ENCODE measurements at regions not wholly inside any gene's neighbourhood (a gene's known extent, or its start where the extent isn't known, plus 50 kb on each side); places are given as distances from the start of the nearest gene placed in this dataset.

DNA sequence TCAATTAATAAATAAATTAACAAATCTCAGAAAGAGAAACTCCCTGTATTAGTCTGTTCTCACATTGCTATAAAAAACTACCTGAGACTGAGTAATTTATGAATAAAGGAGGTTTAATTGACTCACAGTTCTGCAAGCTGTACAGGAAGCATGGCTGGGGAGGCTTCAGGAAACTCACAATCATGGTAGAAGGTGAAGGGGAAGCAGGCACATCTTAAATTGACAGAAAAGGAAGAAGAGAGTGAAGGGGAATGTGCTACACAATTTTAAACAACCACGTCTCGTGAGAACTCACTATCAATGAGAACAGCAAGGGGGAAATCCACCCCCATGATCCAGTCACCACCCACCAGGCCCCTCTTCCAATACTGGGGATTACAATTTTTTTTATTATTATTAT lies 358.3 kb upstream of the KIAA1217 start (continued):
- TF ChIP-seq KDM5A (IDR thresholded peaks at IDR 0.05; ENCODE audit: low read length) (no peak), CHD1 (IDR thresholded peaks at IDR 0.05; ENCODE audit: low read depth, low read length) (no peak)
